GM12878 (cell line): ENCODE measurements at regions not wholly inside any gene's neighbourhood (a gene's known extent, or its start where the extent isn't known, plus 50 kb on each side); places are given as distances from the start of the nearest gene placed in this dataset.

Experiments used
- BRCA1 ChIP-seq: IDR thresholded peaks from 2 replicates; pipeline ENCODE4 v1.6.1; 2011; ENCODE audit warnings: low read depth, low read length, improper control_type of control experiment
- CBX5 ChIP-seq: sonication (generic); IDR thresholded peaks from 2 replicates; pipeline ENCODE4 v1.6.1; 2016; ENCODE audit warnings: low read depth, moderate library complexity, mild to moderate bottlenecking, inconsistent platforms
- CEBPB ChIP-seq, 2 experiments: fragments of 150-350 bp in 1 of 2; IDR thresholded peaks; 2 replicates each; pipeline ENCODE4 v1.6.1; 2012 to 2014; ENCODE audit warnings: low read depth in 2 of 2, low read length in 2 of 2, borderline replicate concordance in 1 of 2, inconsistent platforms in 1 of 2
- MEF2B ChIP-seq: fragments of 450-650 bp; IDR thresholded peaks from 2 replicates; pipeline ENCODE4 v1.6.1; 2018; ENCODE audit warnings: mild to moderate bottlenecking, moderate library complexity; ENCODE audit not compliant: partially characterized antibody, poor library complexity, severe bottlenecking
- ZBTB11 ChIP-seq: fragments of 450-650 bp; formaldehyde crosslinking; IDR thresholded peaks from 2 replicates; pipeline ENCODE4 v1.5.0; 2022; ENCODE audit warnings: mild to moderate bottlenecking, missing genetic modification characterization
- TF ChIP-seq, protein P1 (sequence below), 3 experiments: IDR thresholded peaks in 2 of 3; conservative IDR thresholded peaks in 1 of 3; 2 replicates each; pipeline ENCODE4 v1.5.1; 2011; ENCODE audit warnings: low read depth in 3 of 3, low read length in 3 of 3, mild to moderate bottlenecking in 3 of 3, control low read depth in 2 of 3, moderate library complexity in 2 of 3, inconsistent platforms in 1 of 3, mixed read lengths in 1 of 3; ENCODE audit not compliant: control insufficient read depth in 2 of 3, insufficient read depth in 1 of 3; ENCODE audit errors: extremely low read depth in 1 of 3
- TF ChIP-seq, protein P2 (sequence below): IDR thresholded peaks from 2 replicates; pipeline ENCODE4 v1.6.1; 2012; ENCODE audit warnings: improper control_type of control experiment, low read depth, low read length; ENCODE audit not compliant: insufficient replicate concordance
- TF ChIP-seq, protein P3 (sequence below): fragments of 450-650 bp; formaldehyde crosslinking; IDR thresholded peaks from 2 replicates; pipeline ENCODE4 v1.4.0; 2020; ENCODE audit warnings: mild to moderate bottlenecking, moderate library complexity

DNA sequence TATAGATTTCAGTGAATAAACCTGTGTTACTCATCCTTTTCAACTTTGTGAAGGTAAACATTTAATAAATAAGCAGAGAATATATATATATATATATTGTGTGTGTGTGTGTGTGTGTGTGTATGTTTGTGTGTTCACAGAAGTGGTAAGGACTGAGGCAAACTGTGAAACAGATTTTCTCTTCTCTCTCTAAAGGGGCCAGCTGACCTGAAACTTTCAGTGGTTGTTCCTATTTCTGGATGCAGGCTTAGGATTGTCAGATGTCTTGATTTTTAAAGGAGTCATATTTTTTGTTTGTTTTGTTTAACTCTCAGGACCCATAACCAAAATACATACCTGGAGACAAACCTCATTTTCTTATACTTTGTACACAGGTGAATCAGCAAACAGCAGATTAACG, 714.9 kb upstream of the MEF2C start (continued):
- no peak for TF ChIP-seq MEF2B
- TF ChIP-seq, protein P1, sequence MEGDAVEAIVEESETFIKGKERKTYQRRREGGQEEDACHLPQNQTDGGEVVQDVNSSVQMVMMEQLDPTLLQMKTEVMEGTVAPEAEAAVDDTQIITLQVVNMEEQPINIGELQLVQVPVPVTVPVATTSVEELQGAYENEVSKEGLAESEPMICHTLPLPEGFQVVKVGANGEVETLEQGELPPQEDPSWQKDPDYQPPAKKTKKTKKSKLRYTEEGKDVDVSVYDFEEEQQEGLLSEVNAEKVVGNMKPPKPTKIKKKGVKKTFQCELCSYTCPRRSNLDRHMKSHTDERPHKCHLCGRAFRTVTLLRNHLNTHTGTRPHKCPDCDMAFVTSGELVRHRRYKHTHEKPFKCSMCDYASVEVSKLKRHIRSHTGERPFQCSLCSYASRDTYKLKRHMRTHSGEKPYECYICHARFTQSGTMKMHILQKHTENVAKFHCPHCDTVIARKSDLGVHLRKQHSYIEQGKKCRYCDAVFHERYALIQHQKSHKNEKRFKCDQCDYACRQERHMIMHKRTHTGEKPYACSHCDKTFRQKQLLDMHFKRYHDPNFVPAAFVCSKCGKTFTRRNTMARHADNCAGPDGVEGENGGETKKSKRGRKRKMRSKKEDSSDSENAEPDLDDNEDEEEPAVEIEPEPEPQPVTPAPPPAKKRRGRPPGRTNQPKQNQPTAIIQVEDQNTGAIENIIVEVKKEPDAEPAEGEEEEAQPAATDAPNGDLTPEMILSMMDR (IDR thresholded peaks at IDR 0.05 in 2 of 3, conservative IDR thresholded peaks at IDR 0.05 in 1 of 3; ENCODE audit: control insufficient read depth in 2 of 3, extremely low read depth in 1 of 3, insufficient read depth in 1 of 3, low read depth in 3 of 3, low read length in 3 of 3), result no peak
- no peak for TF ChIP-seq ZBTB11 (CRISPR knock-in tag)
- TF ChIP-seq, protein P2, sequence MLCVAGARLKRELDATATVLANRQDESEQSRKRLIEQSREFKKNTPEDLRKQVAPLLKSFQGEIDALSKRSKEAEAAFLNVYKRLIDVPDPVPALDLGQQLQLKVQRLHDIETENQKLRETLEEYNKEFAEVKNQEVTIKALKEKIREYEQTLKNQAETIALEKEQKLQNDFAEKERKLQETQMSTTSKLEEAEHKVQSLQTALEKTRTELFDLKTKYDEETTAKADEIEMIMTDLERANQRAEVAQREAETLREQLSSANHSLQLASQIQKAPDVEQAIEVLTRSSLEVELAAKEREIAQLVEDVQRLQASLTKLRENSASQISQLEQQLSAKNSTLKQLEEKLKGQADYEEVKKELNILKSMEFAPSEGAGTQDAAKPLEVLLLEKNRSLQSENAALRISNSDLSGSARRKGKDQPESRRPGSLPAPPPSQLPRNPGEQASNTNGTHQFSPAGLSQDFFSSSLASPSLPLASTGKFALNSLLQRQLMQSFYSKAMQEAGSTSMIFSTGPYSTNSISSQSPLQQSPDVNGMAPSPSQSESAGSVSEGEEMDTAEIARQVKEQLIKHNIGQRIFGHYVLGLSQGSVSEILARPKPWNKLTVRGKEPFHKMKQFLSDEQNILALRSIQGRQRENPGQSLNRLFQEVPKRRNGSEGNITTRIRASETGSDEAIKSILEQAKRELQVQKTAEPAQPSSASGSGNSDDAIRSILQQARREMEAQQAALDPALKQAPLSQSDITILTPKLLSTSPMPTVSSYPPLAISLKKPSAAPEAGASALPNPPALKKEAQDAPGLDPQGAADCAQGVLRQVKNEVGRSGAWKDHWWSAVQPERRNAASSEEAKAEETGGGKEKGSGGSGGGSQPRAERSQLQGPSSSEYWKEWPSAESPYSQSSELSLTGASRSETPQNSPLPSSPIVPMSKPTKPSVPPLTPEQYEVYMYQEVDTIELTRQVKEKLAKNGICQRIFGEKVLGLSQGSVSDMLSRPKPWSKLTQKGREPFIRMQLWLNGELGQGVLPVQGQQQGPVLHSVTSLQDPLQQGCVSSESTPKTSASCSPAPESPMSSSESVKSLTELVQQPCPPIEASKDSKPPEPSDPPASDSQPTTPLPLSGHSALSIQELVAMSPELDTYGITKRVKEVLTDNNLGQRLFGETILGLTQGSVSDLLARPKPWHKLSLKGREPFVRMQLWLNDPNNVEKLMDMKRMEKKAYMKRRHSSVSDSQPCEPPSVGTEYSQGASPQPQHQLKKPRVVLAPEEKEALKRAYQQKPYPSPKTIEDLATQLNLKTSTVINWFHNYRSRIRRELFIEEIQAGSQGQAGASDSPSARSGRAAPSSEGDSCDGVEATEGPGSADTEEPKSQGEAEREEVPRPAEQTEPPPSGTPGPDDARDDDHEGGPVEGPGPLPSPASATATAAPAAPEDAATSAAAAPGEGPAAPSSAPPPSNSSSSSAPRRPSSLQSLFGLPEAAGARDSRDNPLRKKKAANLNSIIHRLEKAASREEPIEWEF, result no peak
- no peak for TF ChIP-seq CEBPB (IDR thresholded peaks at IDR 0.05; ENCODE audit: borderline replicate concordance in 1 of 2, low read depth in 2 of 2, low read length in 2 of 2)
- TF ChIP-seq, protein P3, sequence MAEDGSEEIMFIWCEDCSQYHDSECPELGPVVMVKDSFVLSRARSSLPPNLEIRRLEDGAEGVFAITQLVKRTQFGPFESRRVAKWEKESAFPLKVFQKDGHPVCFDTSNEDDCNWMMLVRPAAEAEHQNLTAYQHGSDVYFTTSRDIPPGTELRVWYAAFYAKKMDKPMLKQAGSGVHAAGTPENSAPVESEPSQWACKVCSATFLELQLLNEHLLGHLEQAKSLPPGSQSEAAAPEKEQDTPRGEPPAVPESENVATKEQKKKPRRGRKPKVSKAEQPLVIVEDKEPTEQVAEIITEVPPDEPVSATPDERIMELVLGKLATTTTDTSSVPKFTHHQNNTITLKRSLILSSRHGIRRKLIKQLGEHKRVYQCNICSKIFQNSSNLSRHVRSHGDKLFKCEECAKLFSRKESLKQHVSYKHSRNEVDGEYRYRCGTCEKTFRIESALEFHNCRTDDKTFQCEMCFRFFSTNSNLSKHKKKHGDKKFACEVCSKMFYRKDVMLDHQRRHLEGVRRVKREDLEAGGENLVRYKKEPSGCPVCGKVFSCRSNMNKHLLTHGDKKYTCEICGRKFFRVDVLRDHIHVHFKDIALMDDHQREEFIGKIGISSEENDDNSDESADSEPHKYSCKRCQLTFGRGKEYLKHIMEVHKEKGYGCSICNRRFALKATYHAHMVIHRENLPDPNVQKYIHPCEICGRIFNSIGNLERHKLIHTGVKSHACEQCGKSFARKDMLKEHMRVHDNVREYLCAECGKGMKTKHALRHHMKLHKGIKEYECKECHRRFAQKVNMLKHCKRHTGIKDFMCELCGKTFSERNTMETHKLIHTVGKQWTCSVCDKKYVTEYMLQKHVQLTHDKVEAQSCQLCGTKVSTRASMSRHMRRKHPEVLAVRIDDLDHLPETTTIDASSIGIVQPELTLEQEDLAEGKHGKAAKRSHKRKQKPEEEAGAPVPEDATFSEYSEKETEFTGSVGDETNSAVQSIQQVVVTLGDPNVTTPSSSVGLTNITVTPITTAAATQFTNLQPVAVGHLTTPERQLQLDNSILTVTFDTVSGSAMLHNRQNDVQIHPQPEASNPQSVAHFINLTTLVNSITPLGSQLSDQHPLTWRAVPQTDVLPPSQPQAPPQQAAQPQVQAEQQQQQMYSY (CRISPR knock-in tag), result no peak
- 0 out of 2 replicates have a peak, but pooled peaks have one; percentile 47 for TF ChIP-seq CBX5
- TF ChIP-seq BRCA1, result no peak
